ENCODE measurements at regions not wholly inside any gene's neighbourhood (a gene's known extent, or its start where the extent isn't known, plus 50 kb on each side); places are given as distances from the start of the nearest gene placed in this dataset.

- ATAC-seq (ENCODE audit: insufficient read depth, low FRiP score) = no peak
- Histone ChIP-seq H3K9me3 (ENCODE audit: control insufficient read depth in 4 of 4, insufficient read depth in 3 of 4, low read length in 3 of 4) (peaks cover 0 to 4% (median under 1%) of the 10 kb centered on the region in 4 donors), H3K4me1 (ENCODE audit: control insufficient read depth in 5 of 5, insufficient read depth in 5 of 5, low read length in 5 of 5) (no peaks in the 10 kb centered on the region), H3K9ac (ENCODE audit: insufficient read depth in 1 of 2, low read length in 2 of 2) (no peak overlapping the region), H3K27me3 (ENCODE audit: control insufficient read depth in 3 of 3, insufficient read depth in 3 of 3, low read length in 2 of 3) (no peaks in the 10 kb centered on the region), H3K4me3 (no peak overlapping the region), H3K27ac (ENCODE audit: low read depth in 1 of 2, low read length in 1 of 2) (no peak overlapping the region), H3K36me3 (ENCODE audit: control insufficient read depth in 4 of 4, insufficient read depth in 4 of 4, low read length in 4 of 4) (no peaks in the 10 kb centered on the region)
- DNase-seq = no peak
- WGBS, 2 donors = 61 to 76% methylated on average over 1 of the region's 1 CpG
- no peak for TF ChIP-seq CTCF (IDR thresholded peaks at IDR 0.05; ENCODE audit: control extremely low read depth, extremely low read depth)
Observed at GRCh38 chr5:13063088-13063487, 881.4 kb downstream of the DNAH5 start.

- no peak overlapping the region for H3K9ac ChIP-seq (ENCODE audit: insufficient read depth in 1 of 2, low read length in 2 of 2)
- no peak for TF ChIP-seq CTCF (IDR thresholded peaks at IDR 0.05; ENCODE audit: control extremely low read depth, extremely low read depth)
- peaks cover 0 to 5% (median 2%) of the 10 kb centered on the region in 4 donors for H3K9me3 ChIP-seq (ENCODE audit: control insufficient read depth in 4 of 4, insufficient read depth in 3 of 4, low read length in 3 of 4)
- no peaks in the 10 kb centered on the region for H3K27me3 ChIP-seq (ENCODE audit: control insufficient read depth in 3 of 3, insufficient read depth in 3 of 3, low read length in 2 of 3)
- ATAC-seq (ENCODE audit: insufficient read depth, low FRiP score) (no peak), DNase-seq (no peak)
- H3K4me1 ChIP-seq (ENCODE audit: control insufficient read depth in 5 of 5, insufficient read depth in 5 of 5, low read length in 5 of 5) = no peaks in the 10 kb centered on the region
- H3K27ac ChIP-seq (ENCODE audit: low read depth in 1 of 2, low read length in 1 of 2) = no peak overlapping the region
- WGBS, 2 donors = 47 to 66% methylated on average over 3 of the region's 3 CpGs
- H3K4me3 ChIP-seq = no peak overlapping the region
- no peaks in the 10 kb centered on the region for H3K36me3 ChIP-seq (ENCODE audit: control insufficient read depth in 4 of 4, insufficient read depth in 4 of 4, low read length in 4 of 4)
Observed at GRCh38 chr5:13045897-13046551, 898.5 kb downstream of the DNAH5 start.

- Histone ChIP-seq H3K4me3 (no peak overlapping the region), H3K4me1 (ENCODE audit: control insufficient read depth in 5 of 5, insufficient read depth in 5 of 5, low read length in 5 of 5) (no peaks in the 10 kb centered on the region), H3K27ac (ENCODE audit: low read depth in 1 of 2, low read length in 1 of 2) (no peak overlapping the region), H3K9me3 (ENCODE audit: control insufficient read depth in 4 of 4, insufficient read depth in 3 of 4, low read length in 3 of 4) (no peaks in the 10 kb centered on the region), H3K36me3 (ENCODE audit: control insufficient read depth in 4 of 4, insufficient read depth in 4 of 4, low read length in 4 of 4) (no peaks in the 10 kb centered on the region), H3K9ac (ENCODE audit: insufficient read depth in 1 of 2, low read length in 2 of 2) (no peak overlapping the region), H3K27me3 (ENCODE audit: control insufficient read depth in 3 of 3, insufficient read depth in 3 of 3, low read length in 2 of 3) (no peaks in the 10 kb centered on the region)
- no peak for TF ChIP-seq CTCF (IDR thresholded peaks at IDR 0.05; ENCODE audit: control extremely low read depth, extremely low read depth)
- 67 to 78% methylated on average over 2 of the region's 2 CpGs for WGBS, 2 donors
- ATAC-seq (ENCODE audit: insufficient read depth, low FRiP score) (no peak), DNase-seq (no peak)
Observed at GRCh38 chr5:13034061-13034460, 910.4 kb downstream of the DNAH5 start.

GRCh38 chr5:13029211-13029610 lies 915.3 kb downstream of the DNAH5 start:
- WGBS, 2 donors = 63 to 65% methylated on average over 1 of the region's 1 CpG
- Histone ChIP-seq H3K9me3 (ENCODE audit: control insufficient read depth in 4 of 4, insufficient read depth in 3 of 4, low read length in 3 of 4) (no peaks in the 10 kb centered on the region), H3K27me3 (ENCODE audit: control insufficient read depth in 3 of 3, insufficient read depth in 3 of 3, low read length in 2 of 3) (no peaks in the 10 kb centered on the region), H3K36me3 (ENCODE audit: control insufficient read depth in 4 of 4, insufficient read depth in 4 of 4, low read length in 4 of 4) (no peaks in the 10 kb centered on the region), H3K27ac (ENCODE audit: low read depth in 1 of 2, low read length in 1 of 2) (no peak overlapping the region), H3K4me1 (ENCODE audit: control insufficient read depth in 5 of 5, insufficient read depth in 5 of 5, low read length in 5 of 5) (no peaks in the 10 kb centered on the region), H3K4me3 (no peak overlapping the region), H3K9ac (ENCODE audit: insufficient read depth in 1 of 2, low read length in 2 of 2) (no peak overlapping the region)
- DNase-seq (no peak), ATAC-seq (ENCODE audit: insufficient read depth, low FRiP score) (no peak)
- no peak for TF ChIP-seq CTCF (IDR thresholded peaks at IDR 0.05; ENCODE audit: control extremely low read depth, extremely low read depth)

All from lung (tissue), 11 donors.